Caco-2 (cell line): ENCODE measurements at regions not wholly inside any gene's neighbourhood (a gene's known extent, or its start where the extent isn't known, plus 50 kb on each side); places are given as distances from the start of the nearest gene placed in this dataset.

Source experiments
- BruUV-seq: library from RNA; stranded (reverse); fragments of 400-500 nt; replicated peaks from 2 replicates; lab custom pipeline; 2021; lab: Mats Ljungman, UMichigan
- CTCF ChIA-PET: fragments of 300-600 bp; sonication (Branson Sonifier 250); formaldehyde crosslinking; loops from one replicate; lab custom pipeline; 2022; ENCODE audit warnings: antibody characterized with exemption; lab: Charles Lee
- POLR2A ChIA-PET: fragments of 300-600 bp; sonication (Branson Sonifier 250); formaldehyde crosslinking; loops from one replicate; lab custom pipeline; 2022; ENCODE audit warnings: antibody characterized with exemption; lab: Charles Lee
- DNase-seq, 2 experiments: peaks; one replicate each; pipeline versions ENCODE4 v3.0.0 to v3.0.0-alpha.2; 2020 to 2022
- H3K27me3 ChIP-seq: replicated peaks from 2 replicates; pipeline ENCODE4 v1.6.0; 2011; ENCODE audit warnings: low read length; ENCODE audit not compliant: control insufficient read depth, insufficient read depth
- H3K36me3 ChIP-seq: 2 replicates; pipeline ENCODE4 v1.5.1; 2011; ENCODE audit warnings: low read length; ENCODE audit not compliant: control insufficient read depth, insufficient read depth
- H3K4me1 ChIP-seq: fragments of 250-450 bp; sonication (Bioruptor Pico); 2 replicates; pipeline ENCODE4 v1.5.1; 2020; ENCODE audit warnings: mild to moderate bottlenecking
- H3K4me3 ChIP-seq: 2 replicates; pipeline ENCODE4 v1.5.1; 2011; ENCODE audit warnings: low read depth, mild to moderate bottlenecking, control low read depth, low read length
- H3K9me3 ChIP-seq: fragments of 250-450 bp; sonication (Bioruptor Pico); 2 replicates; pipeline ENCODE4 v1.5.1; 2020; ENCODE audit warnings: mild to moderate bottlenecking, moderate library complexity
- H3K27ac Mint-ChIP-seq: one replicate; pipeline ENCODE4 v1.8.0; 2022; ENCODE audit warnings: mixed read lengths; ENCODE audit not compliant: unreplicated experiment
- H3K27me3 Mint-ChIP-seq: one replicate; pipeline ENCODE4 v1.8.0; 2022; ENCODE audit warnings: mixed read lengths; ENCODE audit not compliant: insufficient read depth, unreplicated experiment
- H3K36me3 Mint-ChIP-seq: one replicate; pipeline ENCODE4 v1.8.0; 2022; ENCODE audit warnings: mild to moderate bottlenecking, mixed read lengths; ENCODE audit not compliant: insufficient read depth, unreplicated experiment
- H3K4me1 Mint-ChIP-seq: one replicate; pipeline ENCODE4 v1.8.0; 2022; ENCODE audit warnings: low read depth, mixed read lengths; ENCODE audit not compliant: unreplicated experiment
- H3K4me3 Mint-ChIP-seq: one replicate; pipeline ENCODE4 v1.8.0; 2022; ENCODE audit warnings: mild to moderate bottlenecking, moderate library complexity, mixed read lengths; ENCODE audit not compliant: unreplicated experiment
- H3K9me3 Mint-ChIP-seq: one replicate; pipeline ENCODE4 v1.8.0; 2022; ENCODE audit warnings: mixed read lengths; ENCODE audit not compliant: unreplicated experiment
- intact Hi-C: fragments of 100-400 bp; cut with micrococcal nuclease; formaldehyde crosslinking; loops from one replicate; pipeline ENCODE4 v1.10.0; 2022; ENCODE audit not compliant: unreplicated experiment
- TF ChIP-seq, protein P1 (sequence below), 2 experiments: fragments of 200-600 bp in 1 of 2; IDR thresholded peaks; 1 replicate in 1 of 2; 2 replicates in 1 of 2; pipeline versions ENCODE4 v1.5.1 to v1.8.0; 2011 to 2022; ENCODE audit warnings: antibody characterized with exemption in 1 of 2, control low read depth in 1 of 2, inconsistent platforms in 1 of 2, low read depth in 1 of 2, low read length in 1 of 2, mild to moderate bottlenecking in 1 of 2, moderate library complexity in 1 of 2; ENCODE audit not compliant: insufficient read depth in 1 of 2, severe bottlenecking in 1 of 2, unreplicated experiment in 1 of 2

- POLR2A ChIA-PET: no interaction called here
- no peak overlapping the region for H3K27ac Mint-ChIP-seq
- no TSS peak for BruUV-seq
Measured at GRCh38 chr1:4324525-4324924, 329.9 kb upstream of the AJAP1 start.

DNA sequence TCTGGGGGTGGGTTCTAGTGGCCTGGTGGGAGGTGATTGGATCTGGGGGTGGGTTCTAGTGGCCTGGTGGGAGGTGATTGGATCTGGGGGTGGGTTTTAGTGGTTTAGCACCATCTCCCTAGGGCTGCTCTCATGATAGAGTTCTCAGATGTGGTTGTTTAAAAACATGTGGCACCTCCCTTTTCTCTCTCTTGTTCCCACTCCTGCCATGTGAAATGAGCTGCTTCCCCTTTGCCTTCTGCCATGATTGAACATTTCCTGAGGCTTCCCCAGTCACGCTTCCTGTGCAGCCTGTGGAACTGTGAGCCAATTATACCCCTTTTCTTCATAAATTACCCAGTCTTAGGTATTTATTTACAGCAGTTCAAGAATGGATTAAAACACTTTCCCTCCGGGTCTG, 327.3 kb upstream of the AJAP1 start:
- POLR2A ChIA-PET: no interaction called here
- CTCF ChIA-PET: no interaction called here
- TF ChIP-seq, protein P1, sequence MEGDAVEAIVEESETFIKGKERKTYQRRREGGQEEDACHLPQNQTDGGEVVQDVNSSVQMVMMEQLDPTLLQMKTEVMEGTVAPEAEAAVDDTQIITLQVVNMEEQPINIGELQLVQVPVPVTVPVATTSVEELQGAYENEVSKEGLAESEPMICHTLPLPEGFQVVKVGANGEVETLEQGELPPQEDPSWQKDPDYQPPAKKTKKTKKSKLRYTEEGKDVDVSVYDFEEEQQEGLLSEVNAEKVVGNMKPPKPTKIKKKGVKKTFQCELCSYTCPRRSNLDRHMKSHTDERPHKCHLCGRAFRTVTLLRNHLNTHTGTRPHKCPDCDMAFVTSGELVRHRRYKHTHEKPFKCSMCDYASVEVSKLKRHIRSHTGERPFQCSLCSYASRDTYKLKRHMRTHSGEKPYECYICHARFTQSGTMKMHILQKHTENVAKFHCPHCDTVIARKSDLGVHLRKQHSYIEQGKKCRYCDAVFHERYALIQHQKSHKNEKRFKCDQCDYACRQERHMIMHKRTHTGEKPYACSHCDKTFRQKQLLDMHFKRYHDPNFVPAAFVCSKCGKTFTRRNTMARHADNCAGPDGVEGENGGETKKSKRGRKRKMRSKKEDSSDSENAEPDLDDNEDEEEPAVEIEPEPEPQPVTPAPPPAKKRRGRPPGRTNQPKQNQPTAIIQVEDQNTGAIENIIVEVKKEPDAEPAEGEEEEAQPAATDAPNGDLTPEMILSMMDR (IDR thresholded peaks at IDR 0.05; ENCODE audit: insufficient read depth in 1 of 2, low read depth in 1 of 2, low read length in 1 of 2, severe bottlenecking in 1 of 2, unreplicated experiment in 1 of 2): no peak
- Histone ChIP-seq H3K27me3 (no peaks in the 10 kb centered on the region), H3K4me3 (no peak overlapping the region), H3K4me1 (no peaks in the 10 kb centered on the region), H3K36me3 (no peaks in the 10 kb centered on the region), H3K9me3 (no peaks in the 10 kb centered on the region)
- Mint-ChIP-seq H3K4me3 (no peak overlapping the region), H3K27me3 (peaks cover 3% of the 10 kb centered on the region), H3K4me1 (no peaks in the 10 kb centered on the region), H3K27ac (no peak overlapping the region), H3K36me3 (no peaks in the 10 kb centered on the region), H3K9me3 (peaks cover 23% of the 10 kb centered on the region)
- intact Hi-C loops: no loop called here
- no peak for DNase-seq
- no TSS peak for BruUV-seq

More at GRCh38 chr1:4324525-4324924, 329.9 kb upstream of the AJAP1 start:
- no peaks in the 10 kb centered on the region for H3K4me1 ChIP-seq
- H3K27me3 Mint-ChIP-seq: peaks cover 3% of the 10 kb centered on the region
- no peaks in the 10 kb centered on the region for H3K9me3 ChIP-seq
- CTCF ChIA-PET: no interaction called here
- no peak overlapping the region for H3K4me3 ChIP-seq
- H3K4me1 Mint-ChIP-seq: no peaks in the 10 kb centered on the region
- H3K36me3 Mint-ChIP-seq: no peaks in the 10 kb centered on the region
- H3K27me3 ChIP-seq: no peaks in the 10 kb centered on the region
- DNase-seq: no peak
- intact Hi-C loops: no loop called here
- H3K9me3 Mint-ChIP-seq: no peaks in the 10 kb centered on the region
- no peaks in the 10 kb centered on the region for H3K36me3 ChIP-seq
- H3K4me3 Mint-ChIP-seq: no peak overlapping the region
- TF ChIP-seq, protein P1 (IDR thresholded peaks at IDR 0.05; ENCODE audit: insufficient read depth in 1 of 2, low read depth in 1 of 2, low read length in 1 of 2, severe bottlenecking in 1 of 2, unreplicated experiment in 1 of 2): no peak

GRCh38 chr1:4328402-4329071, 325.9 kb upstream of the AJAP1 start:
- H3K27me3 Mint-ChIP-seq: peaks cover 3% of the 10 kb centered on the region
- TF ChIP-seq, protein P1 (IDR thresholded peaks at IDR 0.05; ENCODE audit: insufficient read depth in 1 of 2, low read depth in 1 of 2, low read length in 1 of 2, severe bottlenecking in 1 of 2, unreplicated experiment in 1 of 2): no peak
- Histone ChIP-seq H3K4me3 (no peak overlapping the region), H3K36me3 (no peaks in the 10 kb centered on the region), H3K4me1 (no peaks in the 10 kb centered on the region), H3K9me3 (no peaks in the 10 kb centered on the region), H3K27me3 (no peaks in the 10 kb centered on the region)
- CTCF ChIA-PET: no interaction called here
- no peak overlapping the region for H3K4me3 Mint-ChIP-seq
- intact Hi-C loops: no loop called here
- no peaks in the 10 kb centered on the region for H3K4me1 Mint-ChIP-seq
- DNase-seq: no peak
- no peak overlapping the region for H3K27ac Mint-ChIP-seq
- H3K9me3 Mint-ChIP-seq: peaks cover 23% of the 10 kb centered on the region
- POLR2A ChIA-PET: no interaction called here
- H3K36me3 Mint-ChIP-seq: no peaks in the 10 kb centered on the region
- no TSS peak for BruUV-seq
